Ishikawa (cell line): ENCODE measurements at regions not wholly inside any gene's neighbourhood (a gene's known extent, or its start where the extent isn't known, plus 50 kb on each side); places are given as distances from the start of the nearest gene placed in this dataset.

Experiments
- CEBPB ChIP-seq: IDR thresholded peaks from 2 replicates; pipeline ENCODE4 v1.6.1; 2012
- CREB1 ChIP-seq: IDR thresholded peaks from 2 replicates; pipeline ENCODE4 v1.6.1; 2012; ENCODE audit warnings: low read depth
- EGR1 ChIP-seq: IDR thresholded peaks from 2 replicates; pipeline ENCODE4 v1.6.1; 2012
- EP300 ChIP-seq: IDR thresholded peaks from 2 replicates; pipeline ENCODE4 v1.6.1; 2012; ENCODE audit warnings: borderline replicate concordance
- FOXM1 ChIP-seq: IDR thresholded peaks from 2 replicates; pipeline ENCODE4 v1.6.1; 2012; ENCODE audit warnings: low read depth, borderline replicate concordance
- NFIC ChIP-seq: IDR thresholded peaks from 2 replicates; pipeline ENCODE4 v1.6.1; 2012
- RAD21 ChIP-seq: IDR thresholded peaks from 2 replicates; pipeline ENCODE4 v1.6.1; 2012; ENCODE audit warnings: low read depth
- TAF1 ChIP-seq: IDR thresholded peaks from 2 replicates; pipeline ENCODE4 v1.6.1; 2012; ENCODE audit warnings: low read depth, mild to moderate bottlenecking
- TCF12 ChIP-seq: IDR thresholded peaks from 2 replicates; pipeline ENCODE4 v1.6.1; 2012; ENCODE audit warnings: low read depth
- TEAD4 ChIP-seq: IDR thresholded peaks from 2 replicates; pipeline ENCODE4 v1.6.1; 2012
- USF1 ChIP-seq: IDR thresholded peaks from 2 replicates; pipeline ENCODE4 v1.6.1; 2012
- YY1 ChIP-seq: IDR thresholded peaks from 2 replicates; pipeline ENCODE4 v1.6.1; 2012; ENCODE audit warnings: low read depth
- ZBTB7A ChIP-seq: IDR thresholded peaks from 2 replicates; pipeline ENCODE4 v1.6.1; 2012; ENCODE audit warnings: low read depth
- TF ChIP-seq, protein P1 (sequence below): IDR thresholded peaks from 2 replicates; pipeline ENCODE4 v1.6.1; 2012
- TF ChIP-seq, protein P2 (sequence below): IDR thresholded peaks from 2 replicates; pipeline ENCODE4 v1.6.1; 2012; ENCODE audit warnings: low read depth, mild to moderate bottlenecking

GRCh38 chr9:110076894-110077725, 130.8 kb downstream of the C9orf152 start:
- TF ChIP-seq NFIC (no peak), YY1 (no peak), EGR1 (no peak), USF1 (no peak), CREB1 (no peak), TCF12 (no peak), TAF1 (no peak), CEBPB (no peak), ZBTB7A (no peak), FOXM1 (no peak), EP300 (no peak), RAD21 (no peak), TEAD4 (no peak)
- TF ChIP-seq, protein P1, sequence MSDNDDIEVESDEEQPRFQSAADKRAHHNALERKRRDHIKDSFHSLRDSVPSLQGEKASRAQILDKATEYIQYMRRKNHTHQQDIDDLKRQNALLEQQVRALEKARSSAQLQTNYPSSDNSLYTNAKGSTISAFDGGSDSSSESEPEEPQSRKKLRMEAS: no peak
- TF ChIP-seq, protein P2, sequence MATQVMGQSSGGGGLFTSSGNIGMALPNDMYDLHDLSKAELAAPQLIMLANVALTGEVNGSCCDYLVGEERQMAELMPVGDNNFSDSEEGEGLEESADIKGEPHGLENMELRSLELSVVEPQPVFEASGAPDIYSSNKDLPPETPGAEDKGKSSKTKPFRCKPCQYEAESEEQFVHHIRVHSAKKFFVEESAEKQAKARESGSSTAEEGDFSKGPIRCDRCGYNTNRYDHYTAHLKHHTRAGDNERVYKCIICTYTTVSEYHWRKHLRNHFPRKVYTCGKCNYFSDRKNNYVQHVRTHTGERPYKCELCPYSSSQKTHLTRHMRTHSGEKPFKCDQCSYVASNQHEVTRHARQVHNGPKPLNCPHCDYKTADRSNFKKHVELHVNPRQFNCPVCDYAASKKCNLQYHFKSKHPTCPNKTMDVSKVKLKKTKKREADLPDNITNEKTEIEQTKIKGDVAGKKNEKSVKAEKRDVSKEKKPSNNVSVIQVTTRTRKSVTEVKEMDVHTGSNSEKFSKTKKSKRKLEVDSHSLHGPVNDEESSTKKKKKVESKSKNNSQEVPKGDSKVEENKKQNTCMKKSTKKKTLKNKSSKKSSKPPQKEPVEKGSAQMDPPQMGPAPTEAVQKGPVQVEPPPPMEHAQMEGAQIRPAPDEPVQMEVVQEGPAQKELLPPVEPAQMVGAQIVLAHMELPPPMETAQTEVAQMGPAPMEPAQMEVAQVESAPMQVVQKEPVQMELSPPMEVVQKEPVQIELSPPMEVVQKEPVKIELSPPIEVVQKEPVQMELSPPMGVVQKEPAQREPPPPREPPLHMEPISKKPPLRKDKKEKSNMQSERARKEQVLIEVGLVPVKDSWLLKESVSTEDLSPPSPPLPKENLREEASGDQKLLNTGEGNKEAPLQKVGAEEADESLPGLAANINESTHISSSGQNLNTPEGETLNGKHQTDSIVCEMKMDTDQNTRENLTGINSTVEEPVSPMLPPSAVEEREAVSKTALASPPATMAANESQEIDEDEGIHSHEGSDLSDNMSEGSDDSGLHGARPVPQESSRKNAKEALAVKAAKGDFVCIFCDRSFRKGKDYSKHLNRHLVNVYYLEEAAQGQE: no peak

DNA sequence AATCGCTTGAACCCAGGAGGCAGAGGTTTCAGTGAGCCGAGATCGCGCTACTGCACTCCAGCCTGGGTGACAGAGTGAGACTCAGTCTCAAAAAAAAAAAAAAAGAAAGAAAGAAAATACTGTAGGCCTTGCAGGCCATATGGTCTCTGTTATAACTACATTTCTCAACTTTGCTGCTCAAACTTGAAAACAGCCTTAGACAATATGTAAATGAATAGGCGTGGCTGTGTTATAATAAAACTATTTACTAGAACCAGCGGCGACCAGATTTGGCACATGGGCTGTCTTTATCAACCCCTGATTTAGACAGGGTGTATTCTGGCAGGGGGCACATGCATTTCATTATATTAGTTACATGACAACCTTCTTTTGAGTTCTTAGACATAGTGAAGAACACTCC, 130.0 kb downstream of the C9orf152 start:
- TF ChIP-seq TCF12: no peak
- TF ChIP-seq RAD21: no peak
- no peak for TF ChIP-seq CEBPB
- TF ChIP-seq TAF1: no peak
- no peak for TF ChIP-seq TEAD4
- no peak for TF ChIP-seq CREB1
- TF ChIP-seq, protein P1: no peak
- no peak for TF ChIP-seq EGR1
- TF ChIP-seq, protein P2: no peak
- TF ChIP-seq USF1: no peak
- no peak for TF ChIP-seq FOXM1
- TF ChIP-seq YY1: no peak
- TF ChIP-seq NFIC: no peak

DNA sequence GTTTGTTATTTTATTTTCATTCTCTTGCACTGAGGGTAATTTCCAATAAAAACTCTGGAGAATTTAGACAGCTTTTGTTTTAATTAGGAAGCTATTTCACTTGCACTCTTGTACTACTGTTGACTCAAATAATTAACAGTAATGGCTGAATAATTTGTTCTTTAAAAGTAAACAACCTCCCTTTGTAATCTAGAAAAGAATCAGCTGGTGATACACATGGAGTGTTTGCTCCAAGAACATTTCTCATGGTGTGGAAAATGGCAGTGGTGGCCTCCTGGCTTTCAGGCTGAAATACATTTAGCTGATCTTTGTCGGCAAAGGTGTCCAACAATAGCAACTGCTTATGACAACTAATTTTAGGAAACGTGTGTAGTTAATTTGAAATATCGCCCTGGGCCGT, 129.4 kb downstream of the C9orf152 start:
- TF ChIP-seq ZBTB7A (no peak), NFIC (no peak), TAF1 (no peak), TCF12 (no peak), CREB1 (no peak)

DNA sequence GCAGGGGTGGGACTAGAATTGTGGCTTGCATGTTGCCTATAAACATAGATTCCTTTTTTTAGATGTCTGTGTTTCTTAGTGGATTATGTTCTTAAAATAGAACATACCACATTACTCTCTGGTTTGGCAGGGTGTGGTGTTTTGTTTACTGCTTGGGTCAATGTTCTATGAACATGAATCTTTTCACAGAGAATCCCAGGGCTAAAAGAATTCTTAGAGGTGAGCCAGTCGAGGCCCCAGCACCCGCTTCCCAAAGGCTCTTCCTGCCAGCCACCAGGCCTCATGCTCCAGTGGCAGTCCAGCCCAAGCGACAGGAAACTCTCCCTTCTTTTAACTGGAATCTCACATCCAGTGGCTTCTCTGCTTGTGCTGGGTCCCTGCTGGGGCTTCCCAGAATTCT, 126.6 kb downstream of the C9orf152 start:
- TF ChIP-seq TEAD4 (no peak), CEBPB (no peak), TAF1 (no peak), FOXM1 (no peak), RAD21 (no peak), TCF12 (no peak), EP300 (no peak), ZBTB7A (no peak), USF1 (no peak), CREB1 (no peak), EGR1 (no peak), YY1 (no peak), NFIC (no peak)
- TF ChIP-seq, protein P1: no peak
- TF ChIP-seq, protein P2: no peak
